Aorta (tissue), 5 donors: ENCODE measurements at regions not wholly inside any gene's neighbourhood (a gene's known extent, or its start where the extent isn't known, plus 50 kb on each side); places are given as distances from the start of the nearest gene placed in this dataset.

Experiments used
- ATAC-seq: fragments of 200-7000 bp; cut with Tn5 transposase; one replicate; pipeline ENCODE4 v1.9.1; 2022; ENCODE audit warnings: moderate library complexity; ENCODE audit not compliant: low FRiP score
- DNase-seq, 2 donors: peaks; one replicate each; pipeline ENCODE4 v3.0.0-alpha.2; 2020
- H3K27ac ChIP-seq, 2 donors: one replicate each; pipeline ENCODE4 v1.5.1; 2013; ENCODE audit warnings: low read length in 2 of 2, mild to moderate bottlenecking in 2 of 2, moderate library complexity in 2 of 2, control low read depth in 1 of 2, inconsistent platforms in 1 of 2, low read depth in 1 of 2
- H3K27me3 ChIP-seq, 2 donors: one replicate each; pipeline ENCODE4 v1.6.1; 2013; ENCODE audit warnings: control low read depth in 1 of 2, low read length in 1 of 2, mild to moderate bottlenecking in 1 of 2, moderate library complexity in 1 of 2; ENCODE audit not compliant: insufficient read depth in 2 of 2, control insufficient read depth in 1 of 2
- H3K36me3 ChIP-seq, 2 donors: one replicate each; pipeline ENCODE4 v1.6.1; 2013; ENCODE audit warnings: control low read depth in 1 of 2, low read length in 1 of 2, mild to moderate bottlenecking in 1 of 2; ENCODE audit not compliant: insufficient read depth in 2 of 2, control insufficient read depth in 1 of 2
- H3K4me1 ChIP-seq, 2 donors: one replicate each; pipeline ENCODE4 v1.6.1; 2013; ENCODE audit warnings: low read length in 2 of 2, control low read depth in 1 of 2, mild to moderate bottlenecking in 1 of 2, moderate library complexity in 1 of 2; ENCODE audit not compliant: insufficient read depth in 2 of 2, control insufficient read depth in 1 of 2
- H3K4me3 ChIP-seq, 2 donors: one replicate each; pipeline ENCODE4 v1.5.1; 2013; ENCODE audit warnings: low read length in 2 of 2, control low read depth in 1 of 2, mild to moderate bottlenecking in 1 of 2
- H3K9me3 ChIP-seq: one replicate; pipeline ENCODE4 v1.6.1; 2013; ENCODE audit warnings: mild to moderate bottlenecking, low read length; ENCODE audit not compliant: control insufficient read depth
- WGBS, 2 donors: extraction: QIAGEN DNeasy Blood & Tissue Kit; methylation state at CpG; one replicate each; pipeline ENCODE4 v1.1.7; 2013; 5-methylcytosine and 5-hydroxymethylcytosine counted together
- intact Hi-C, 2 donors: fragments of 100-400 bp; cut with DNase I; formaldehyde crosslinking; loops; one replicate each; pipeline versions ENCODE4 v1.14.2 to v1.15.0; 2022
- donor health status: healthy with polysubstance abuse.
- donor health status: Bipolar disorder and iron deficiency.
- donor health status: DM: no; HTN: no; CAD: no.
- donor health status: DM: no; HTN: no; CAD: no.
- donor health status: DM: yes; HTN: yes; CAD: no.

DNA sequence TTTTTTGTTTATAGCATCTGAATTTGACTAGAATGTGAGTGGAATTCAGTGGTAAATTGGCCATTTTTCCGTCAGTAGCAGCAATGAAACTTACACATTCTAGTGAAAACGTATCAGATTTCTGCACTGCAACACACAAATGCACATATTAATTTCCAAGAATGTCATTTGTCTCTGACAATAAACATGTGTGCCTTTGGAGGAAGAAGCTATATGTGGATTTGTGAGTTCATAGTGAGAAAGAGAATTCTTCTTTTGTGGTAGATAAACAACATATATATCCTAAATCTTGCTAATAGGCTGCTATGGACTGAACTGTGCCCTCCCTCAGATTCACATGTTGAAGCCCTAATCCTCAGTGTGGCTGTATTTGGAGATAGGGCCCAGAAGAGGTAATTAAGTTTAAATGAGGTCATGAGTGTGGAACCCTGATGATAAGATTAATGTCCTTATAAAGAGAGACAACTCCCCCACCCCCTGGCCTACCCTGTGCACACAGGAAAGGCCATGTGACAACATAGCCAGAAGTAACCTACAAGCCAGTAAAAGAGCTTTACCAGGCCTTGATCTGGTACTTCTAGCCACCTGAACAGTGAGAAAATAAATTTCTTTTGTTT is 200.2 kb upstream of the EYA4 start:
- H3K9me3 ChIP-seq, result peaks cover 2% of the 10 kb centered on the region
- H3K4me3 ChIP-seq, result no peak overlapping the region
- intact Hi-C loops, result no loop called here
- ATAC-seq, result no peak
- no peaks in the 10 kb centered on the region for H3K36me3 ChIP-seq
- no peaks in the 10 kb centered on the region for H3K4me1 ChIP-seq
- H3K27ac ChIP-seq, result no peak overlapping the region
- no peaks in the 10 kb centered on the region for H3K27me3 ChIP-seq
- WGBS, 2 donors, result 69 to 78% methylated on average over 2 of the region's 2 CpGs
- no peak for DNase-seq

GRCh38 chr6:133042550-133043120 is 198.5 kb upstream of the EYA4 start:
- ATAC-seq, result no peak
- Histone ChIP-seq H3K27ac (no peak overlapping the region), H3K36me3 (no peaks in the 10 kb centered on the region), H3K4me1 (no peaks in the 10 kb centered on the region), H3K9me3 (peaks cover 2% of the 10 kb centered on the region), H3K27me3 (no peaks in the 10 kb centered on the region), H3K4me3 (no peak overlapping the region)
- no peak for DNase-seq
- intact Hi-C loops, result no loop called here
- 69 to 71% methylated on average over 3 of the region's 3 CpGs for WGBS, 2 donors

DNA sequence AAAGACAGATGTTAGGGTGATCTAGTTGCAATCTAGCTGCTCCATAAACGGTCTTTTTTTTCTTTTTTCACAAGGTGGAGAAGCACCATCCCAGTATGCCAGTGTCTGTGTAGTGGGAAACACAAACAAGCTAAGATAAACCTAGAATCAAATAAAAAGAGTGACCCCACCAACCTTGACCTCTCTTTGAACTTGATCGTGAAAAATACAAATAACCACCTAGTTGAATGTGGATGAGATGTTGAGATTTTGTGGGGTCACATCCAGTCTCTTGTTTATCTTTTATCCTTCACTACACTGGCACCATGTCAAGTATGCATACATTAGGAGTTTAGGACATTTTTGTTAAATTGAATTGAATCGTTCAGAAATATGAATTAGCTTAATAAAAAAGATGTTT is 194.6 kb upstream of the EYA4 start:
- WGBS, 2 donors, result 34 to 39% methylated on average over 3 of the region's 3 CpGs

GRCh38 chr6:133047065-133047665 is 194.0 kb upstream of the EYA4 start:
- WGBS, 2 donors, result 73 to 75% methylated on average over 5 of the region's 5 CpGs
- Histone ChIP-seq H3K27me3 (no peaks in the 10 kb centered on the region), H3K27ac (no peak overlapping the region), H3K4me1 (no peaks in the 10 kb centered on the region), H3K9me3 (no peaks in the 10 kb centered on the region), H3K4me3 (no peak overlapping the region), H3K36me3 (no peaks in the 10 kb centered on the region)
- intact Hi-C loops, result no loop called here
- DNase-seq (no peak), ATAC-seq (no peak)

More for the DNA sequence above, 194.6 kb upstream of the EYA4 start:
- Histone ChIP-seq H3K36me3 (no peaks in the 10 kb centered on the region), H3K27me3 (no peaks in the 10 kb centered on the region), H3K27ac (no peak overlapping the region), H3K9me3 (no peaks in the 10 kb centered on the region), H3K4me1 (no peaks in the 10 kb centered on the region), H3K4me3 (no peak overlapping the region)
- no peak for DNase-seq
- intact Hi-C loops, result no loop called here
- ATAC-seq, result no peak

DNA sequence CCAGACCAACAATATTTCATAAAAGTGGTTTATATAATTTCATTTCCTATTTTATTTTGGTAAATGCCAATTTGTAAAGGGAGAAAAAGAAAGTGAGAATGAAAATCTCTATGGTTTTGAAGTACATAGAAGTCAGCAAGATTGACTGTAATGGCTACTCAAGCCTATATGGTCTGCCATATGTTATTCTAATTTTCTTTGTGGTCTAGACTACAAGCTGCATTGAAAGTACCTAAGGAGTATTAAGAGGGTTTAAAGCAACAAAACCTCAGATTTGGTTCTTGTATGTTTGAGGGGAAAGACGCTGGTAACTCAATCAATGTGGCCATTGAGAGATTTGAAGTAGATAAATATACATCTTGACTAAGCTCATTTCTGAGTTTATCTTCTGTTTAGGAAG is 193.5 kb upstream of the EYA4 start:
- 74 to 79% methylated on average over 1 of the region's 1 CpG for WGBS, 2 donors
- intact Hi-C loops, result no loop called here
- no peak overlapping the region for H3K27ac ChIP-seq
- no peaks in the 10 kb centered on the region for H3K4me1 ChIP-seq
- H3K27me3 ChIP-seq, result no peaks in the 10 kb centered on the region
- no peak overlapping the region for H3K4me3 ChIP-seq
- ATAC-seq (no peak), DNase-seq (no peak)
- H3K36me3 ChIP-seq, result no peaks in the 10 kb centered on the region
- H3K9me3 ChIP-seq, result no peaks in the 10 kb centered on the region

DNA sequence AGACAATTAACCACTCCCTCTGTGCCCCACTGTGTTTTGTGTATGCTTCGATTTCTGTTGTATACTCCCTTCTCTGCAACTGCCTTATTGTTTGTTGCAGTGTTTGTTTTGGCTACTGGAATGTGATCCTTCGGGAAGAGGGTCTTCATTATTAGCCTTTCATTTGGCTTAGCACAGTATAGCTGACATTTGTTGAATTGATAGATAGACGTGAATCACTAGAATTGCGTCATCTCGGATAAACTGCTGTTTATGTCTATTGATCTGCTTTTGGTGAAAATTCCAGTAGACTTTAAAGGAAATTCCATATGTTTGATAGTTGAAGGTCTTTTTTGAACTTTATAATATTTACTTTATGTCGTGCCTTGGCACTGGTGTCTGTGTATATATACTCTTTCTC is 189.9 kb upstream of the EYA4 start:
- H3K4me1 ChIP-seq, result no peaks in the 10 kb centered on the region
- no peak overlapping the region for H3K4me3 ChIP-seq
- H3K9me3 ChIP-seq, result no peaks in the 10 kb centered on the region
- intact Hi-C loops, result no loop called here
- 65 to 71% methylated on average over 6 of the region's 6 CpGs for WGBS, 2 donors
- ATAC-seq (no peak), DNase-seq (no peak)
- no peak overlapping the region for H3K27ac ChIP-seq
- no peaks in the 10 kb centered on the region for H3K36me3 ChIP-seq
- no peaks in the 10 kb centered on the region for H3K27me3 ChIP-seq

DNA sequence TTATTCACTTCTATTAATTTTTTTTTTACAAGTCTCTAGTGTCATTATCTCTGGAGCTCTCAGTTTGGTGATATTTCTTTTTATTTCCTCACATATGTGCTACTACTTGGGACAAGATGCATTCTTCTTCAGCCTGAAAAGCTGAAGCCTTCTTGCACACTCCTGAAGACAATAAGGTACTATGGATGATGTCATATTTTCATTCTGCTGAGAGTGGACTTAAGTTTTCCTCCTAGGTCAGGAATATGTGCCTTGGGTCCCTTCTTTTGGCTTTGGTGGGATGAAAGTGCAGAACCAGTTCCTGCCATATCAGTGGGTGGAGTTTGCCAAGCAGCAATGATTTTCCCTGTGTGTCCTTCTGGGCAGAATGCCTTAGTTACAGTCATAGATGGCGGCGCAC is 188.7 kb upstream of the EYA4 start:
- no peaks in the 10 kb centered on the region for H3K36me3 ChIP-seq
- H3K9me3 ChIP-seq, result no peaks in the 10 kb centered on the region
- DNase-seq (no peak), ATAC-seq (no peak)
- no peaks in the 10 kb centered on the region for H3K4me1 ChIP-seq
- intact Hi-C loops, result no loop called here
- H3K27ac ChIP-seq, result no peak overlapping the region
- 94 to 95% methylated on average over 2 of the region's 2 CpGs for WGBS, 2 donors
- H3K27me3 ChIP-seq, result no peaks in the 10 kb centered on the region
- no peak overlapping the region for H3K4me3 ChIP-seq

GRCh38 chr6:133055441-133055966 is 185.7 kb upstream of the EYA4 start:
- Histone ChIP-seq H3K27me3 (no peaks in the 10 kb centered on the region), H3K27ac (no peak overlapping the region), H3K4me3 (no peak overlapping the region), H3K4me1 (no peaks in the 10 kb centered on the region), H3K9me3 (no peaks in the 10 kb centered on the region), H3K36me3 (no peaks in the 10 kb centered on the region)
- intact Hi-C loops, result no loop called here
- ATAC-seq (no peak), DNase-seq (no peak)
- 16 to 21% methylated on average over 5 of the region's 5 CpGs for WGBS, 2 donors

DNA sequence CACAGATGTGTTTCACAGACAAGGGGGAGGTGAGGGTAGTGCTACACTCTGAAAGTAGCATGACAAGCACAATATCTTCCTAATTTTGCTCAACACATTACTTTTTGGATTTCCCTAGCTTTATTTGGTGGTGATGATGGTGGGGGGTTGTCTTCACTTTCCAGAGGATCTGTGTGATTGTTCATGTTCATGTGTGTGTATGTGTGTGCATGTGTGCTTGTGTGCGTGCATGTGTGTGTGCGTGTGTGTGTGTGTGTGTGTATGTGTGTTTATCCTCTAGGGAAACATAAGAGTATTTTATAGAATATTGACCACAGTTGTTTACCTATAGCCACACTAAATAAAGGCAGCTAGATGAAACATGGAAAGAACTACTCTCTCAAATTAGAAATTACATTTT is 183.8 kb upstream of the EYA4 start:
- DNase-seq (no peak), ATAC-seq (no peak)
- H3K4me3 ChIP-seq, result no peak overlapping the region
- no peaks in the 10 kb centered on the region for H3K36me3 ChIP-seq
- no peak overlapping the region for H3K27ac ChIP-seq
- intact Hi-C loops, result no loop called here
- H3K4me1 ChIP-seq, result no peaks in the 10 kb centered on the region
- H3K27me3 ChIP-seq, result no peaks in the 10 kb centered on the region
- 92 to 95% methylated on average over 2 of the region's 2 CpGs for whole genome bisulfite sequencing, 2 donors
- no peaks in the 10 kb centered on the region for H3K9me3 ChIP-seq
